T-helper 1 cell treated with Interleukin-12 subunit alpha and Interleukin-12 subunit beta and Interleukin-4 antibody, amounts not matched to agents 30 μg/mL and 1 μg/mL, for 36 hours (primary cell): ENCODE measurements at regions not wholly inside any gene's neighbourhood (a gene's known extent, or its start where the extent isn't known, plus 50 kb on each side); places are given as distances from the start of the nearest gene placed in this dataset.
"Not testable (repeated sequence)": the region's sequence is repeated elsewhere in the genome, so short reads cannot be mapped to it uniquely, and the experiment has no call there.

Experiments used
- H3K27ac Mint-ChIP-seq: one replicate; pipeline ENCODE4 v1.8.0; 2021; ENCODE audit warnings: mild to moderate bottlenecking, mixed read lengths
- H3K27me3 Mint-ChIP-seq: one replicate; pipeline ENCODE4 v1.8.0; 2021; ENCODE audit warnings: low read depth, mixed read lengths
- H3K36me3 Mint-ChIP-seq: one replicate; pipeline ENCODE4 v1.8.0; 2021; ENCODE audit warnings: low read depth, mixed read lengths
- H3K4me1 Mint-ChIP-seq: one replicate; pipeline ENCODE4 v1.8.0; 2021; ENCODE audit warnings: low read depth, mixed read lengths
- H3K4me3 Mint-ChIP-seq: one replicate; pipeline ENCODE4 v1.8.0; 2021; ENCODE audit warnings: mild to moderate bottlenecking, moderate library complexity, mixed read lengths
- H3K9me3 Mint-ChIP-seq: one replicate; pipeline ENCODE4 v1.8.0; 2021; ENCODE audit warnings: mixed read lengths

- H3K9me3 Mint-ChIP-seq, result peaks cover 3% of the 10 kb centered on the region
- no peaks in the 10 kb centered on the region for H3K27me3 Mint-ChIP-seq
- H3K4me3 Mint-ChIP-seq, result no peak overlapping the region
- no peaks in the 10 kb centered on the region for H3K36me3 Mint-ChIP-seq
- H3K27ac Mint-ChIP-seq, result no peak overlapping the region
- H3K4me1 Mint-ChIP-seq, result no peaks in the 10 kb centered on the region
These were observed 434.2 kb upstream of the POT1 start for GRCh38 chr7:125363873-125364272.

GRCh38 chr7:125358551-125359167 is 429.0 kb upstream of the POT1 start:
- no peak overlapping the region for H3K4me3 Mint-ChIP-seq
- no peaks in the 10 kb centered on the region for H3K36me3 Mint-ChIP-seq
- no peaks in the 10 kb centered on the region for H3K9me3 Mint-ChIP-seq
- H3K27ac Mint-ChIP-seq, result no peak overlapping the region
- H3K27me3 Mint-ChIP-seq, result no peaks in the 10 kb centered on the region
- H3K4me1 Mint-ChIP-seq, result no peaks in the 10 kb centered on the region

- Mint-ChIP-seq H3K4me3 (no peak overlapping the region), H3K4me1 (no peaks in the 10 kb centered on the region), H3K27ac (no peak overlapping the region), H3K36me3 (no peaks in the 10 kb centered on the region), H3K9me3 (no peaks in the 10 kb centered on the region), H3K27me3 (no peaks in the 10 kb centered on the region)
These were observed 428.2 kb upstream of the POT1 start for GRCh38 chr7:125357676-125358455.

- H3K9me3 Mint-ChIP-seq, result no peaks in the 10 kb centered on the region
- H3K27me3 Mint-ChIP-seq, result no peaks in the 10 kb centered on the region
- H3K36me3 Mint-ChIP-seq, result no peaks in the 10 kb centered on the region
- H3K4me3 Mint-ChIP-seq, result no peak overlapping the region
- no peaks in the 10 kb centered on the region for H3K4me1 Mint-ChIP-seq
- no peak overlapping the region for H3K27ac Mint-ChIP-seq
These were observed 426.3 kb upstream of the POT1 start for GRCh38 chr7:125355899-125356298.

GRCh38 chr7:125347269-125347668 is 417.6 kb upstream of the POT1 start:
- Mint-ChIP-seq H3K4me3 (no peak overlapping the region), H3K4me1 (no peaks in the 10 kb centered on the region), H3K27ac (no peak overlapping the region), H3K36me3 (no peaks in the 10 kb centered on the region), H3K9me3 (no peaks in the 10 kb centered on the region), H3K27me3 (no peaks in the 10 kb centered on the region)

- H3K27ac Mint-ChIP-seq, result no peak overlapping the region
- no peak overlapping the region for H3K4me3 Mint-ChIP-seq
- no peaks in the 10 kb centered on the region for H3K36me3 Mint-ChIP-seq
- peaks cover 4% of the 10 kb centered on the region for H3K9me3 Mint-ChIP-seq
- H3K27me3 Mint-ChIP-seq, result no peaks in the 10 kb centered on the region
- H3K4me1 Mint-ChIP-seq, result no peaks in the 10 kb centered on the region
These were observed 408.5 kb upstream of the POT1 start for GRCh38 chr7:125338110-125338509.

GRCh38 chr7:125336326-125336725 is 406.7 kb upstream of the POT1 start:
- Mint-ChIP-seq H3K9me3 (peaks cover 8% of the 10 kb centered on the region), H3K36me3 (no peaks in the 10 kb centered on the region), H3K27me3 (no peaks in the 10 kb centered on the region), H3K27ac (no peak overlapping the region), H3K4me1 (no peaks in the 10 kb centered on the region), H3K4me3 (no peak overlapping the region)

GRCh38 chr7:125326666-125327255 is 397.1 kb upstream of the POT1 start:
- H3K27ac Mint-ChIP-seq, result no peak overlapping the region
- H3K36me3 Mint-ChIP-seq, result no peaks in the 10 kb centered on the region
- H3K4me1 Mint-ChIP-seq, result no peaks in the 10 kb centered on the region
- no peaks in the 10 kb centered on the region for H3K27me3 Mint-ChIP-seq
- peaks cover 4% of the 10 kb centered on the region for H3K9me3 Mint-ChIP-seq
- no peak overlapping the region for H3K4me3 Mint-ChIP-seq

GRCh38 chr7:125316466-125316865 is 386.8 kb upstream of the POT1 start:
- H3K27me3 Mint-ChIP-seq, result no peaks in the 10 kb centered on the region
- H3K4me1 Mint-ChIP-seq, result no peaks in the 10 kb centered on the region
- H3K9me3 Mint-ChIP-seq, result peaks cover 4% of the 10 kb centered on the region
- H3K4me3 Mint-ChIP-seq, result no peak overlapping the region
- H3K36me3 Mint-ChIP-seq, result no peaks in the 10 kb centered on the region
- no peak overlapping the region for H3K27ac Mint-ChIP-seq

GRCh38 chr7:125299003-125299765 is 369.6 kb upstream of the POT1 start:
- no peaks in the 10 kb centered on the region for H3K4me1 Mint-ChIP-seq
- no peaks in the 10 kb centered on the region for H3K27me3 Mint-ChIP-seq
- H3K27ac Mint-ChIP-seq, result no peak overlapping the region
- H3K36me3 Mint-ChIP-seq, result no peaks in the 10 kb centered on the region
- H3K4me3 Mint-ChIP-seq, result no peak overlapping the region
- H3K9me3 Mint-ChIP-seq, result peaks cover 4% of the 10 kb centered on the region

- Mint-ChIP-seq H3K9me3 (peaks cover 5% of the 10 kb centered on the region), H3K4me3 (no peak overlapping the region), H3K27me3 (no peaks in the 10 kb centered on the region), H3K36me3 (no peaks in the 10 kb centered on the region), H3K4me1 (no peaks in the 10 kb centered on the region), H3K27ac (no peak overlapping the region)
These were observed 350.3 kb upstream of the POT1 start for GRCh38 chr7:125279961-125280360.

GRCh38 chr7:125278318-125278717 is 348.7 kb upstream of the POT1 start:
- peaks cover 14% of the 10 kb centered on the region for H3K9me3 Mint-ChIP-seq
- H3K4me3 Mint-ChIP-seq, result no peak overlapping the region

GRCh38 chr7:125274742-125275141 is 345.1 kb upstream of the POT1 start:
- H3K4me3 Mint-ChIP-seq, result not testable (repeated sequence)

More at GRCh38 chr7:125278318-125278717, 348.7 kb upstream of the POT1 start:
- no peak overlapping the region for H3K27ac Mint-ChIP-seq
- no peaks in the 10 kb centered on the region for H3K4me1 Mint-ChIP-seq
- no peaks in the 10 kb centered on the region for H3K36me3 Mint-ChIP-seq
- no peaks in the 10 kb centered on the region for H3K27me3 Mint-ChIP-seq

GRCh38 chr7:125264174-125264856 is 334.7 kb upstream of the POT1 start:
- not testable (repeated sequence) for H3K27me3 Mint-ChIP-seq, H3K27ac Mint-ChIP-seq, H3K36me3 Mint-ChIP-seq, H3K4me1 Mint-ChIP-seq, H3K4me3 Mint-ChIP-seq
- H3K9me3 Mint-ChIP-seq, result peaks cover 15% of the 10 kb centered on the region

More at GRCh38 chr7:125274742-125275141, 345.1 kb upstream of the POT1 start:
- H3K9me3 Mint-ChIP-seq, result peaks cover 14% of the 10 kb centered on the region
- not testable (repeated sequence) for H3K27me3 Mint-ChIP-seq, H3K27ac Mint-ChIP-seq, H3K4me1 Mint-ChIP-seq, H3K36me3 Mint-ChIP-seq
